GM23338 (cell line): ENCODE measurements at regions not wholly inside any gene's neighbourhood (a gene's known extent, or its start where the extent isn't known, plus 50 kb on each side); places are given as distances from the start of the nearest gene placed in this dataset.

Experiments used
- CREB1 ChIP-seq: fragments of 250-450 bp; sonication (Bioruptor Pico); IDR thresholded peaks from 2 replicates; pipeline ENCODE4 v1.5.0; 2020; ENCODE audit warnings: low read depth, mild to moderate bottlenecking, moderate library complexity
- POLR2AphosphoS5 ChIP-seq: IDR thresholded peaks from 2 replicates; pipeline ENCODE4 v1.6.1; 2016; ENCODE audit warnings: antibody characterized with exemption, low read depth
- TF ChIP-seq, protein P1 (sequence below), 2 experiments: fragments of 200-600 bp in 1 of 2; sonication (generic) in 1 of 2; conservative IDR thresholded peaks; 2 replicates each; pipeline versions ENCODE4 v1.5.1 to v1.6.1; 2016 to 2017; ENCODE audit warnings: antibody characterized with exemption in 2 of 2, low read depth in 2 of 2, mild to moderate bottlenecking in 2 of 2, moderate library complexity in 1 of 2

DNA sequence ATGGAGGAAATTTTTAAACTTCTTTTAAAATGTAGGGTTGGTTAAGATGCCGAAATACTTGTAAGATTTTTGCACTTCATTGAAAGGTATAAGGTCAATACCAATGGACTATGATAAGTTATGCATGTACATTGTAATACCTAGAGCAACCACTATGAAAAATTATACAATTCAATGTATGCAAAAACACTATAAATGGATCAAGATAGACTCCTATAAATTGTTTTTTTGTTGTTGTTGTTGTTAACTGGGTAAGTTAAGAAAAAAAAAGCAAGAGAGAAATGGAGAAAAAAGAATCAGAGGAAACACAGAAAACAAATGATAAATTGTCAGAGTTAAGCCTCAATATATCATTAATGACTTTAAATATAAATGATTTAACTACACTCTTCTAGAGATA lies 421.2 kb downstream of the TMEM182 start:
- no peak for TF ChIP-seq CREB1 (CRISPR knock-in tag)
- TF ChIP-seq POLR2AphosphoS5 = no peak
- TF ChIP-seq, protein P1, sequence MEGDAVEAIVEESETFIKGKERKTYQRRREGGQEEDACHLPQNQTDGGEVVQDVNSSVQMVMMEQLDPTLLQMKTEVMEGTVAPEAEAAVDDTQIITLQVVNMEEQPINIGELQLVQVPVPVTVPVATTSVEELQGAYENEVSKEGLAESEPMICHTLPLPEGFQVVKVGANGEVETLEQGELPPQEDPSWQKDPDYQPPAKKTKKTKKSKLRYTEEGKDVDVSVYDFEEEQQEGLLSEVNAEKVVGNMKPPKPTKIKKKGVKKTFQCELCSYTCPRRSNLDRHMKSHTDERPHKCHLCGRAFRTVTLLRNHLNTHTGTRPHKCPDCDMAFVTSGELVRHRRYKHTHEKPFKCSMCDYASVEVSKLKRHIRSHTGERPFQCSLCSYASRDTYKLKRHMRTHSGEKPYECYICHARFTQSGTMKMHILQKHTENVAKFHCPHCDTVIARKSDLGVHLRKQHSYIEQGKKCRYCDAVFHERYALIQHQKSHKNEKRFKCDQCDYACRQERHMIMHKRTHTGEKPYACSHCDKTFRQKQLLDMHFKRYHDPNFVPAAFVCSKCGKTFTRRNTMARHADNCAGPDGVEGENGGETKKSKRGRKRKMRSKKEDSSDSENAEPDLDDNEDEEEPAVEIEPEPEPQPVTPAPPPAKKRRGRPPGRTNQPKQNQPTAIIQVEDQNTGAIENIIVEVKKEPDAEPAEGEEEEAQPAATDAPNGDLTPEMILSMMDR (conservative IDR thresholded peaks at IDR 0.05; ENCODE audit: low read depth in 2 of 2) = peak in 1 of 2 experiments; percentile 26; a peak in 2 of 4 replicates
